NCI-H345 treated with DMSO at 0.1 percent for 48 hours (cell line): ENCODE measurements at regions not wholly inside any gene's neighbourhood (a gene's known extent, or its start where the extent isn't known, plus 50 kb on each side); places are given as distances from the start of the nearest gene placed in this dataset.

ENCODE experiments used
- DNase-seq: peaks from one replicate; lab custom pipeline; 2025; ENCODE audit not compliant: unreplicated experiment; lab: John Stamatoyannopoulos, UW

GRCh38 chr12:30874455-30875321 is 51.9 kb upstream of the TSPAN11 start:
- DNase-seq: peak; percentile 71

GRCh38 chr12:30870491-30871265 is 55.9 kb upstream of the TSPAN11 start:
- DNase-seq: no peak

GRCh38 chr12:30867415-30867814 is 59.1 kb upstream of the TSPAN11 start:
- DNase-seq: no peak

GRCh38 chr12:30866256-30866655 is 60.3 kb upstream of the TSPAN11 start:
- no peak for DNase-seq

GRCh38 chr12:30863839-30864238 is 62.7 kb upstream of the TSPAN11 start:
- DNase-seq: no peak

GRCh38 chr12:30862486-30862885 is 64.1 kb upstream of the TSPAN11 start:
- no peak for DNase-seq

- DNase-seq: no peak
These were observed 67.3 kb upstream of the TSPAN11 start for GRCh38 chr12:30859226-30859625.

GRCh38 chr12:30858471-30858870 is 68.1 kb upstream of the TSPAN11 start:
- no peak for DNase-seq

- no peak for DNase-seq
These were observed 72.9 kb upstream of the TSPAN11 start for GRCh38 chr12:30853561-30854133.

- no peak for DNase-seq
These were observed 75.9 kb upstream of the TSPAN11 start for GRCh38 chr12:30850684-30851083.

- DNase-seq: peak; percentile 51
These were observed 79.3 kb upstream of the TSPAN11 start for GRCh38 chr12:30847259-30847658.

- DNase-seq: no peak
These were observed 79.8 kb upstream of the TSPAN11 start for GRCh38 chr12:30846776-30847175.

- DNase-seq: no peak
These were observed 80.9 kb upstream of the TSPAN11 start for GRCh38 chr12:30845676-30846075.

GRCh38 chr12:30843211-30843610 is 83.3 kb upstream of the TSPAN11 start:
- no peak for DNase-seq

- DNase-seq: no peak
These were observed 85.8 kb upstream of the TSPAN11 start for GRCh38 chr12:30840715-30841114.

GRCh38 chr12:30839643-30840220 is 85.0 kb upstream of the CAPRIN2 start:
- no peak for DNase-seq

- DNase-seq: no peak
These were observed 82.8 kb upstream of the CAPRIN2 start for GRCh38 chr12:30837595-30837994.

- no peak for DNase-seq
These were observed 82.1 kb upstream of the CAPRIN2 start for GRCh38 chr12:30836656-30837445.

- DNase-seq: no peak
These were observed 80.5 kb upstream of the CAPRIN2 start for GRCh38 chr12:30835216-30835615.

GRCh38 chr12:30830751-30831150 is 76.0 kb upstream of the CAPRIN2 start:
- DNase-seq: no peak

GRCh38 chr12:30829876-30830275 is 75.1 kb upstream of the CAPRIN2 start:
- DNase-seq: no peak
